Breast epithelium (tissue), 3 donors: ENCODE measurements at regions not wholly inside any gene's neighbourhood (a gene's known extent, or its start where the extent isn't known, plus 50 kb on each side); places are given as distances from the start of the nearest gene placed in this dataset.

ENCODE experiments used
- CTCF ChIP-seq, 3 donors: fragments of 450-650 bp; IDR thresholded peaks; one replicate each; pipeline ENCODE4 v1.5.1; 2016 to 2017; ENCODE audit warnings: antibody characterized with exemption in 3 of 3, mild to moderate bottlenecking in 3 of 3, moderate library complexity in 3 of 3
- POLR2A ChIP-seq: fragments of 450-650 bp; IDR thresholded peaks from one replicate; pipeline ENCODE4 v1.6.1; 2016; ENCODE audit warnings: antibody characterized with exemption, mild to moderate bottlenecking, moderate library complexity
- POLR2AphosphoS5 ChIP-seq, 3 donors: sonication (generic); formaldehyde crosslinking; IDR thresholded peaks; one replicate each; pipeline ENCODE4 v1.6.1; 2017; ENCODE audit warnings: antibody characterized with exemption in 3 of 3

- no peak for TF ChIP-seq CTCF (IDR thresholded peaks at IDR 0.05)
- no peak for TF ChIP-seq POLR2A
- no peak for TF ChIP-seq POLR2AphosphoS5 (IDR thresholded peaks at IDR 0.05)
These were observed 509.7 kb downstream of the SMARCA1 start for GRCh38 chrX:129013574-129013973.
